Activated T-cell treated with anti-CD3 and anti-CD28 coated beads, Interleukin-2, amount 50 U/mL, for 48 hours (primary cell): ENCODE measurements at regions not wholly inside any gene's neighbourhood (a gene's known extent, or its start where the extent isn't known, plus 50 kb on each side); places are given as distances from the start of the nearest gene placed in this dataset.

Experiments
- DNase-seq, 2 experiments: peaks; one replicate each; pipeline ENCODE4 v3.0.0-alpha.2; 2020

GRCh38 chr2:136399667-136400289 is 281.8 kb upstream of the CXCR4 start:
- no peak for DNase-seq

- no peak for DNase-seq
These were observed 277.6 kb upstream of the CXCR4 start for GRCh38 chr2:136395582-136395981.

- DNase-seq: no peak
These were observed 276.4 kb upstream of the CXCR4 start for GRCh38 chr2:136394136-136395060.

- no peak for DNase-seq
These were observed 275.6 kb upstream of the CXCR4 start for GRCh38 chr2:136393514-136393913.

GRCh38 chr2:136392897-136393505 is 275.1 kb upstream of the CXCR4 start:
- no peak for DNase-seq

- DNase-seq: no peak
These were observed 271.9 kb upstream of the CXCR4 start for GRCh38 chr2:136389809-136390208.

GRCh38 chr2:136386046-136386445 is 268.1 kb upstream of the CXCR4 start:
- DNase-seq: no peak

- peak in 1 of 2 experiments; percentile 54 for DNase-seq
These were observed 266.8 kb upstream of the CXCR4 start for GRCh38 chr2:136384531-136385303.

- DNase-seq: no peak
These were observed 265.2 kb upstream of the CXCR4 start for GRCh38 chr2:136383167-136383566.

GRCh38 chr2:136381722-136382633 is 264.0 kb upstream of the CXCR4 start:
- DNase-seq: peak; percentile 83 to 84

GRCh38 chr2:136381245-136381644 is 263.3 kb upstream of the CXCR4 start:
- no peak for DNase-seq

GRCh38 chr2:136378712-136379595 is 261.0 kb upstream of the CXCR4 start:
- peak; percentile 82 to 83 for DNase-seq

- no peak for DNase-seq
These were observed 259.8 kb upstream of the CXCR4 start for GRCh38 chr2:136377423-136378382.

GRCh38 chr2:136376798-136377211 is 258.9 kb upstream of the CXCR4 start:
- peak; percentile 36 to 52 for DNase-seq

- DNase-seq: peak in 1 of 2 experiments; percentile 49
These were observed 258.3 kb upstream of the CXCR4 start for GRCh38 chr2:136376211-136376610.

- DNase-seq: peak; percentile 57 to 58
These were observed 257.3 kb upstream of the CXCR4 start for GRCh38 chr2:136375017-136375901.

- DNase-seq: no peak
These were observed 255.9 kb upstream of the CXCR4 start for GRCh38 chr2:136373841-136374240.

- peak in 1 of 2 experiments; percentile 5 for DNase-seq
These were observed 255.1 kb upstream of the CXCR4 start for GRCh38 chr2:136373029-136373428.
